ENCODE measurements at regions not wholly inside any gene's neighbourhood (a gene's known extent, or its start where the extent isn't known, plus 50 kb on each side); places are given as distances from the start of the nearest gene placed in this dataset.

- no peak for TF ChIP-seq CTCF (IDR thresholded peaks at IDR 0.05; ENCODE audit: insufficient read depth, low read length, poor library complexity, severe bottlenecking)
- TF ChIP-seq EZH2phosphoT487 (conservative IDR thresholded peaks at IDR 0.05; ENCODE audit: low read length): no peak
These were observed 110.2 kb downstream of the C11orf91 start for GRCh38 chr11:33590441-33590840.
